GM18870 (cell line): ENCODE measurements at regions not wholly inside any gene's neighbourhood (a gene's known extent, or its start where the extent isn't known, plus 50 kb on each side); places are given as distances from the start of the nearest gene placed in this dataset.
"Not testable (repeated sequence)": the region's sequence is repeated elsewhere in the genome, so short reads cannot be mapped to it uniquely, and the experiment has no call there.

Experiments used
- ATAC-seq: cut with Tn5 transposase; IDR thresholded peaks from one replicate; pipeline ENCODE4 v1.9.1; 2021; ENCODE audit warnings: moderate library complexity; ENCODE audit not compliant: unreplicated experiment

DNA sequence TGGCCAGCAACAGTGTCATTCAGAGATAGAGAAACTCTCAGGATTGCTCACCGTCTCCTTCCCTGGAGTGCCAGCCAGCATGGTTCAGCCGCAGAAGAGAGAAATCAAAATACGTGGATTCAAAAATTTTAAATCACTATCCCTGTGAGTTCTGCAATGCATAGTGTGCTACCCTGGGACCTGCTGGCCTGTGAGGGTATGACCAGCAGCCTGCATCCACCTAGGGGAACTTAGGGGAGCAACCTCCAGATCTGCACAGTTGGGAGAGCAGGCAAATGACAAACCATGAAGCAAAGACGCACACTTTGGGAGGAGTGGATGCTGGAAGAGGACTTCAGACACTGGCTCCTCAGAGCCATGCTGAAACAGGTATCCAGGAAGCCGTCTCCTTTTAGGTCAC, 639.3 kb downstream of the TNS3 start:
- no peak for ATAC-seq

DNA sequence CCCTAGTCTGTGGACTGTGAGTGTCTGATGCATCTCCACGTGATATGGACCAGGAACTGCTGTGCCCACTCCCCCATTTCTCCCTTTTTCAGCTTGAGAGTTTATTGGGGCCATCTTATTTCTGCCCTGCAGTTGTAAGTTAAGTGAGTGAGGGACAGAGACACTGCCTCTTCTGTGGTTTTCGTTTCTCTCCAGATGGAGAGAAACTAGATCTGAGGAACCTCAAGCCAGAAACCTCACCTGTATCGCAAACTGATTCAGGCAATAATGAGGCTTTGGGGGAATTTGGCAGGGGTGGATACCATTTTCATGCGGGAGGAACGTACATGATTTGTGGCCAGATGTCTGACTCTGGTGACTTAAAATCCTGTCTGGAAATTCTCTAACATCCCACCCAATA, 641.7 kb downstream of the TNS3 start:
- ATAC-seq, result no peak

DNA sequence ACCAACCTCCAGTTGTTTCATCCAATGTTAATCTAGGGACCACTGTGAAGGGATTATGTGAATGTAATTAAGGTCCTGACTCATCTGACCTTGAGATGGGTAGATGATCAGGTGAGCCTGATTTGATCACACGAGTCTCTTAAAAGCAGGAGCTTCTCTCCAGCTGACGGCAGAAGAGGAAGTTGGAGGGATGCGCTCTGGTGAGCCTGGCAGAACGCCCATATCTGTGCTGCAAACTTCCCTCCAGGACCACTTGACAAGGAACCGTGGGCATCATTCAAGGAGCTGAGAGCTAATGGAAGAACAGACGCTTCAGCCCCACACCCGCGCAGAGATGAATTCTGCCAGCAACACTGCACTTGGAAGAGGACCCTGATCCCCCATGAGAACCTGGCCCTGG, 642.4 kb downstream of the TNS3 start:
- ATAC-seq, result no peak

DNA sequence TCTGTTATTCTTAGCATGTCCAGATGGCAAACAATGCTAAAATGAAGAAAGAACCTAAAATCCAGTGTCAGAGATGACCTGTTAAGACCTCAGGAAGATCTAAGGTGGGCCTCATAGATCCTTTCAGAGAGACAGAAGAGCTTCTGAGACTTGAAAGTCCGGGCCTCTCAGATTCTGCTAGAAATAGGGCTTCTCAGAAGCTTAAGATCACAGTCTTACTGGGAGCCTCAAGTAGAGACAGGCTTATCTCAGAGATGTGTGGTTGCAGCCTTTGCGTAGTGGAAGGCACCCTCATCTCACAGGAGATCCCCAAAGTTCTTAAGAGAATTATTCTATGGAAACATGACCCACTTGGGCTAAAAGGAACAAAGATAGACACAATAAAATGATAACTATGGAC, 642.8 kb downstream of the TNS3 start:
- no peak for ATAC-seq

DNA sequence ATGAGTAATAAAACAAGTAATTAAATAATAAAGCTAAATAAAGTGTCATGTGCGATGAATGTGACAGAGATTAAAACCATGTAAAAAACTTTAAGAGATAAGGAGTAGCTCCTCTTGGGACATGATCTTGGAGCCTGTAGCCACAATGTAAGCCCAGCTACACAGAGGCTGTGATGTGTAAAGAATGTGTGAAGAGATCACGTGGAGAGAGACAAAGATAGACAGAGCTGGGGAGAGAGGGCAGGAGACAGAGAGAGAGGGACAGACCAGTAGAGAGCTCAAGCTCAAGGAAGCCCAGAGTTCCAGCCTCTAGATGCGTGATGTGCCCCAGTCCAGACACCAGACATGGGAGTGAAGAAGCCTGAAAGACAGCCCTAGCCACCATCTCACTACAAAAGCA, 644.1 kb downstream of the TNS3 start:
- no peak for ATAC-seq

DNA sequence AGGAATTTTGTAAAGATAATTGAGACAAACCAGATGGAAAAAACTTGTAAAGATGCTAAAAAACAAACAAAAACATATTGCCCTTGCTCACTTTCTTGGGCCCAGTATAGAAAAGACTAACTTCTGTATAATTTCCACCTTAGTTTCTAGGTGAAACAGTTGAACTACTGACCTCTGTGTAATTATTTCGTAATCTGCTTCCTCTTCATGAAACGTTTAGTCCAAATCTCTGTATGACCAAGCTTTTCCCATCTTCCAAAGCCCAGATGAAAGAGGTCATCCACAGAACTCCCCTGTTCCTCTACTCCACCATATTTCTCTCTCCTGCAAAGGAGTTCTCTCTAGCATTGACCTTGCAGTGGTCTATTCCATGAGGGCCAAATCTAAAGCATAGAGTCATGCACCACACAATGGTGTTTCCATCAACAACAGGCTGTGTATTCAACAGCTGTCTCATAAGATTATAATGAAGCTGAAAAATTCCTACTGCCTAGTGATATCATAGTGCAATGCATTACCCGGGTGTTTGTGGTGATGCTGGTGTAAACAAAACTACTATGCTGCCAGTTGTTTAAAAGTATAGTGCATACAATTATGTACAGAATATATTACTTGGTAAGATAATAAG, 647.6 kb downstream of the TNS3 start:
- no peak for ATAC-seq

DNA sequence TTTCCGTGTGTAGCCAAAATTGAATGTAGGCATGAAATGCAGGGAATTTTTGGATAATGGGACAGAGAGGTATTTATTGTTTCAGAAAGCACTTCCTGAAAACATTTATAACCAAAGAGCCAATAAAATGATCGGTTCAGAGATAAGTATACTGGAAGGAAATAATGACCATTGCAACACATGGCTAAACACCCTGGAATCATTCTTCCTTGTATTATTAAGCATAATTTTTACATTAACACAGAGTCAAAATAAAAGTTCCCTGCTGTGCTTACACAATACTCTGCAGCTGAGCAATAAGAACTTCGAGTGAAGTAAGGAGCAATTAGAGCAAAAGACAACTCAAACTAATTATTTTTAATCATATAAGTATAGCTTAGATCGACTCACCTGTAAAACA, 648.3 kb downstream of the TNS3 start:
- ATAC-seq, result no peak

DNA sequence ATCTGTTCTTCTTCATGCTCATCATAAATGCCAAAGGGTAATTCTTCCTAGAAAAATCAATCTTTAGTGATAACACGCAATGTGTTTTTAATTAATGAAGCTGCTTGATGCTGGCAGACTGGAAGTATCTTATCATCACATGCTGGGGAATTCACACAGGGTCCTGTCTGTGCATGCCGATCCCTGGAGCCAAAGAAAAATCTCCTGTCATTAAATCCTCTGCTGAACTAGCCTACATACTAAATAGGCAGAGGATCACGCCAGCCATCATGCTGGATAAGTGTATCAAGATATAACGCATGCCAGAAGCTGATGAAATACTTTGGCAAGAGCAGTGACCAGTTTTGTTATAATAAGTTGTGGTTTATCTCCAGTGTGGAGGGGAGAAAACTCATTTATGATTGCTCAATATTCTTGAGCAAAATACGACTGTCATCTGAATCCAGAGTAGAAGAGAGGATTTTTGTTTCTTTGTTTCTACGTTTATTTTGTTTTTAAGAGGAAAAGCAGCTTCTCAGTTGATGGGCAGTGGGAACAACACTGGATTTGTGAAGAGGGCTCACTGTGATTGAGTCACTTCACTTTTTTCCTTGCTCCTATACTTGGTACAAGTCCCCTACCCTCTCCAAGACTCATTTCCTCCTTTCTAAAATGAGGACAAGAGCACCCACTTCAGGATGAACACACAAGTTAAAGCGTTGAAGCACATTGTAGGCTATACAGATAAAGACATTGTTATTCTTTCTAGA, 649.1 kb downstream of the TNS3 start:
- ATAC-seq, result no peak

DNA sequence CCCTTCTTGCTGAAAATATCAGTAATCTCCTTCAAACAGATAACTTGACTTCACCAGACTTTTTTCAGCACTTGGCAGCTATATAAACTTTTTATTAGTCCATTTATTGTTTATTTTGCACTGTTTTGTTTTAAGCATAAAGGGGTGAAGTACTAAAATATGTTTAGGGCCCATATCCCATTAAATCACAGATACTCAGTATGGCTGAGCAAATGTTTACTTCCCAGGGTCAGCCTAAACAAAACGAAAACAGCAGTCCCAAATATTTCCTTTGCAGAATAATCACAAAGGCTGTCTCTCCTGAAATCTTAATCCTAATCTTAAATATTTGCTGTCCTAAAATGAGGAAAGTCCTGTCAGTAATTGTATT, 649.6 kb downstream of the TNS3 start:
- ATAC-seq, result no peak

DNA sequence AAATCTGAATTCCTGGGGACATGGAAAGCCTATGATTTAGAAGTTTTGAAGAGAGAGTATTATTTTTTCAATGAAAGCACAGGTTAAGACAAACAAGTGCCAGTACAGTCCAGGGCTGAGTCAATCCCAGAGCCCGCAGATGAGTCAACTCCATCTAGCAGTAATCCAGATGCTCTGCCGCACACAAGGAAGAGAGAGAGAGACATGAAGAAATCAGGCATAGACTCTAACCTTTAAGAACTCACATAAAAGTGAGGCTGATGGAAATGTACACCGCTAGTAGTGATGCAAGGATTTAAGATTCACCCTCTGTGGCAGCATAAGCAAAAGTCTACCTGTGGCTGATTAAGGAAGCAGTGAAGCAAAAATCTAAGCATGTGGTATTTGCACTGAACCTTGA, 651.5 kb downstream of the TNS3 start:
- no peak for ATAC-seq

DNA sequence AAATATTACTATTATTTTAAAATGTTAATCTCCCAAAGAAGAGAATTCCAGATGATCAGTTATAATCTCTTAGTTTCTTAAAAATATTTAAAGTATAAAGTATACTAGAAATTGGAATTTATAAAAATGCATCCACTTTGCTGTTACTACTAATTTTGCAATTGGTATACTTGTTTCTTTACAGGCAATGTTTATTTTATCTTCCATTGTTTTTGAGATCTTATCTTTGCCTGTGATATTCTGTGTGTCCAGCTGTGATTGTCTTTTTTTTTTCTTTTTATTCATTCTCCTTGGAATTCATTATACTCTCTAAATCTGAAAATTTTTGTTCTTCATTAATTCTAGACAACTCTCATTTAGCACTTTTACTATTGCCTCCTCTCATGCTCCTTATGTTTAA, 652.6 kb downstream of the TNS3 start:
- no peak for ATAC-seq

DNA sequence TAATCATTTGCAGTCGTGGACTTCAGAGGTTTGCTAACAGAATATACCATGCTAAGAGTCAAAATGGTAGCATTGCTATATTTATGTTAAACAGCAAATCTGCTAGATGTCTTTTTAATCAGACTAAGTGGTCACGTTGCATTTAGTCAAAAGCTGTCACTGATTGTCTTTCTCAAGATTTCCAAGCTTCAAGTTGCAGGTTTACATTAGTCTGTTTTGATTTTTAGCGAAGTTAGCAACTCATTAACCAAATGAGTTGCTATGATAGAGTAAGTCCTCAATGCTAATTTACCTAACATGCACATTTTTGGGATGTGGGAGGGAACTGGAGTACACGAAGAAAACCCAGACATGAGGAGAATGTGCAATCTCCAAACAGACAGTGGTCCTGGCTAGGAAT, 653.2 kb downstream of the TNS3 start:
- no peak for ATAC-seq

DNA sequence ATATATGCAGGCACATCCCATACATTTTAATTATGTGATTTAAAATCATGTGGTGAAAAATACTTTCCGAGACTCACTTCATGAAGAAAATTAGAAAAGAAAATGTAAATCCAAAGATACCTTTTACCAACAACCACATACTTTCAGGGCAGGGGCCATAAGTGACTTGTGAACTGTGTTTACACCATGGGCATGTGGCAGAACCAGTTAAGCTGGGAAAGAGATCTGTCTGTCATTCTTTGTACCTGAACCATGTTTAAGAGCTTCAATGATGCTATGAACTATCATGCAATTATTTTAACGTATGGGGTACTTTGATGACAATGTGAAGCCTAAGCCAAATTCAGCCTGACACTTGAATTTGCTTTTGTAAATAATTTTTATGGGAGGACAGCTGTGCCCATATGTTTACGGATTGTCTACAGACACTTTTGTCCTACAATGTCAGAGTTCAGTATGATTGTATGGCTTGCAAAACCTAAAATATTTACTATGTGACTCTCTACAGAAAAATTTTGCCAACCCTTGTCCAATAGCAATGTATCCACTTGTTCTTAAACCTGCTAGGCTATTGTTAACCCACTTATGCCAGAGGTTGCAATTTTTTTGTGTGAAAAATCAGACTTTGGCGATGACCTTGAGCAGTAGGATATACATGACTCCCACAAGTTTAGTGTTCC, 654.6 kb downstream of the TNS3 start:
- ATAC-seq, result no peak

DNA sequence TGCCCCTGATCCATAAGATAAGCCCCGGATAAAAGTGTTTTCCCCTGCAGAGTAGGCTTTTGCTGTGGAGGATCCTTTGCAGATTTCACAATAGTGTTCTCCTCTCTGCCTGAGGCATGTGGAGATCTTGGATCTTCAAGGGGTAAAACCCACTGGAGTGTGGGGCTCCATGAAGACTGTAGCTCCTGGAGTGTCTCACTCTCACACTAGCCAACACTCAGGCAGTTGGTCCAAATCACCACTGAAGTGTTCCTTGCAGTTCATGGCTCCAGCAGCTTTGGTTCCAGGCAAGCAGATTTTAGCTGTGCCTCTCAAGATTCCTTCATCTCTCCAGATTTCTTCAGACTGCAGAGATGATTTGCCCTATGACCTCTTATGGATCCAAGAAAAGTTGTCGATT, 665.3 kb downstream of the TNS3 start:
- no peak for ATAC-seq

DNA sequence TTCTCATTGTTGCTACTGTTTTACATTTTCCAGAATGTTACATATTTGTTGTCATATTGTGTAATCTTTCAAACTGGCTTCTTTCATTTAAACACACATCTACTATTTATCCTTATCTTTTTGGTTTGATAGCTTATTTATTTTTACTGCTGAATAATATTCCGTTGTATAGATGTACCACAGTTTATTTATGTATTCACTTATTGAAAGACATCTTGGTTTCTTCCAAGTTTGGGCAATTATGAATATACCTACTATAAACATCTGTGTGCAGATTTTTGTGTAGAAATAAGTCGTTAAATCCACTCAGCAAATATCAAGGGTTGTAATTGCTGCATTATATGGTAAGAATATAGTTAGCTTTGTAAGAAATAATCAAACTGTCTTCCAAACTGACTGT, 669.2 kb downstream of the TNS3 start:
- ATAC-seq, result no peak

DNA sequence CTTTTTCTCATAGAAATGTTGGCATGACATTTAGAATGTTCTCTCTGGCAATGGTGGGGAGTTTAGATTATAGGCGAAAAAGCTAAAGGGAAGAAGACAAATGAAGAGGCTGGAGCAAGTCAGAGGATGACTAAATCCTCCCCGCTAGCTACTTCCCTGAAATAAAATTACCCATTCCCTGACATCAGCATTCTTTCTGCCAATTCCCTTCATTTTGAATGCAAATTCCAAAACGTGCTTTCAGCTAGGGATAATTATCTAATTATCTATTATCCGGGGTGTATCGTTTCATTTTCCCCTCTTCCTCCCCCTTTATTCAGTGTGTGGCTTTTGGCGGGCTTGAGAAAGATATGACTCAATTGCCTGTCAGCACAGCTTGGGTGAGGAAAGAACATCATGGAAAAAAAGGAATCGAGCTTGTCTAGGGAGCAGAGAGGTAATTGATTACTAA, 672.3 kb downstream of the TNS3 start:
- ATAC-seq, result no peak

DNA sequence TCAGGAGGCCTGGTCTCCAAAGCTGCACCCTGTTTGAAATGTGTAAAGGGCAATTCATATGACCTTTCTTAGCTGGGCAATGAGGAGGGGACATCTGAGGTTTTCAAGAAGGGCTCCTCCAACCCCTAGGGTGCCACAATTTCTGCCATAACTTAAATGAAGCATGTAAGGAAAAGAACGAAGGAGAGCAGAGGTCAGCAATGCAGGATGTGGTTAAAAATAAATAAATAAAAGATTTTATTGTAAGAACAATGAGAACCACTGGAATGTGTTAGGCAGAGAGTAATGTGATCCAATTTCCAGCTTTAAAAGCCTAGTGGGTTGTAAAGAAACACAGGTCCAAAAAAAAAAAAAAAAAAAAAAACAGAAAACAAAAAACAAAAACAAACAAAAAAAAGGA, 673.1 kb downstream of the TNS3 start:
- no peak for ATAC-seq

DNA sequence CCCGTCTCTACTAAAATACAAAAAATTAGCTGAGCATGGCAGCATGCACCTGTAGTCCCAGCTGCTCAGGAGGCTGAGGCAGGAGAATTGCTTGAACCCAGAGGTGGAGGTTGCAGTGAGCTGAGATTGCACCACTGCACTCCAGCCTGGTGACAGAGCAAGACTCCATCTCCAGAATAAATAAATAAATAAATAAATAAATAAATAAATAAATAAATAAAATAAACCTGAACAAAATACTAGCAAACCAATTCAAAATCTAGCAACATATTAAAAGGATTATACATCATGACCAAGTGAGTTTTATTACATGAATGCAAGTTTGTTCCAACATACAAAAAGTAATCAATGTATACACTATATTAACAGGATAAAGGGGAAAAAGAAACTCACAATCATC, 677.4 kb downstream of the TNS3 start:
- ATAC-seq, result not testable (repeated sequence)

DNA sequence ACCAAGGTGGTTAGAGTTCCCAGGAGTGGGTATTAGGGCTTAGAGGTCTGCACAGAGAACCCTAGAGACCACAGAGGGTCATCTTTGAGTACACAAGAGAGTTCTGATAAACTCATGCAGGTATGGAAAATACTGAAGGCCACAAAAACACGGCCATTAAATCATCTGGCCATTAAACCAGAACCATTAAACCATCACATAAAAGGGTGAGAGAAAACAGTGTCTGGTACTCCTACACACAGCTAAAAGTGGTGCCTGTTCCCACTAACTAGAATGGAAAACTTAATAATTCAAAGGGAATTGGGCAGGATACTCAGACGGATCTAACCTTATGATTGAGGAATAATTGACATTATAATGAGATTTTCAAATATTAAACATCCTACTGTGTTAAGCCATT, 679.4 kb downstream of the TNS3 start:
- ATAC-seq, result no peak

DNA sequence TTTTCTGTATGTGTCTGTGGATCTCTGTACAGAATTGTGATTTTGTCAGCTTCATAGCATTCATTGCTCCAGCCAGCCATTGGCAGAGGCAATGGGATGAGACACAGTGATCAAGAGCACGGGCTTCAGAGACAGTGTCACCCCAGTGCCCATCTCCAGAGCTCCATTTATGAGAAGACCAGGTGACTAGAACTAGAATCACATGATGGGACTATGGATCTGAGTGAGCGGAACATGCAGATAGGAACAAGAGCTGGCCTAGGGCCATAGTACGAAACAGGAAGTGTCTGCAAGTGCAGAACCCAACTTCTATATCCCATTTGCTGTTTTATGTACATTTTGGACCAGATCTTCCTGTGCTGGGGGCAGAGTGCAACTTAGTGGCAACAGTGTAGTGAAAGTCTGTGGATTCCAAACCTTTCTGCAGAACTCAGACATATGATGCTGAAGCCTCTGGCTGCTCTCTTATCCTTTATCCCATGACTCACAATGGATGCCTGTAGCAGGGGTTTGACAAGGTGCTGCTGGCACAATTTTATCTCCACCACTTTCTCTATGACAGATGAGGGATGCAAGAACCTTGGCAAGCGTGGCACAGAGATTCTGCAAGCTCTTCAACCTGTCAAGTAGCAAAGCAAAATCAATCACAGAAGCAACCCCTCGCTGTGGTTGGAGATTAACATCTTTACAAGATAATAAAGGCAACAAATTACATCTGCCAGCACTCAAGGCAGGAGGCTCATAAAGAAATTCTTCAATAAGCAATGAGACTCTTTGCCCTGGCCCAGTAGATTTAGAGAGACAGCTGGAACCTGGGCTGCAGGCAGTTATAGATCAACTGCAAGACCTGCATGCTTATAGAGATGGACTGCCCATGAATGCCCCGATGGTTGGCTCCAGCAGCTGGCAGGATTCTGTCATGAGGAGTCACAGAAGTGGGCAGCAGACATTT, 681.3 kb downstream of the TNS3 start:
- ATAC-seq, result no peak

DNA sequence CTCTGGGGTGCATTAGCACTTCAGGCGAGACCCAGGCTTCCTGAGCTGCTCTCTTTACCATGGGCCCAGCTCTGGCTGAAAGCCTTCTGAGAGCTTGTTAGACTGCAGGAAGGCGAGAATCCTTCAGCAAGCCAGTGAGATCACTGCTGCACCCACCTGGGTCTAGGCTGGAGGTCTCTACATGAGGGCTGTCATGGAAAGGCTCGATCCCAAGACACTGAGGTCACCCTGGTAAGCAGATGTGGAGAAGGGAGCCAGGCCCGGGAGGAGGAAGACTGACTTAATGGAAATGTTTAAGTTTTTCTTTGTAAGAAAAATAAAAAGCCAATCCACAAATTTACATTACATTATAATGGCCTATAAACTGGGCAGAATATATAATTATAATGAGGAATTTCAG, 684.5 kb downstream of the TNS3 start:
- ATAC-seq, result no peak
